ENCODE measurements at regions not wholly inside any gene's neighbourhood (a gene's known extent, or its start where the extent isn't known, plus 50 kb on each side); places are given as distances from the start of the nearest gene placed in this dataset.
"Not testable (repeated sequence)": the region's sequence is repeated elsewhere in the genome, so short reads cannot be mapped to it uniquely, and the experiment has no call there.

GRCh38 chr1:146630302-146630701 lies 307.8 kb upstream of the NBPF12 start:
- not testable (repeated sequence) for TF ChIP-seq CTCF, POLR2A, EP300 (IDR thresholded peaks at IDR 0.05)

Measured in upper lobe of left lung (tissue), 4 donors.